ELR (cell line): ENCODE measurements at regions not wholly inside any gene's neighbourhood (a gene's known extent, or its start where the extent isn't known, plus 50 kb on each side); places are given as distances from the start of the nearest gene placed in this dataset.

Experiments used
- DNase-seq: peaks from one replicate; pipeline ENCODE4 v3.0.0-alpha.2; 2015; ENCODE audit warnings: low read depth

GRCh38 chr4:114364857-114365256 lies 233.8 kb upstream of the UGT8 start:
- peak; percentile 73 for DNase-seq

GRCh38 chr4:114365591-114365990 lies 233.0 kb upstream of the UGT8 start:
- DNase-seq: no peak

- DNase-seq: peak; percentile 23
Measured at GRCh38 chr4:114366368-114366767, 232.2 kb upstream of the UGT8 start.

GRCh38 chr4:114368751-114369150 lies 229.9 kb upstream of the UGT8 start:
- no peak for DNase-seq

GRCh38 chr4:114373508-114373907 lies 225.1 kb upstream of the UGT8 start:
- no peak for DNase-seq

- DNase-seq: peak; percentile 56
Measured at GRCh38 chr4:114378305-114378903, 220.2 kb upstream of the UGT8 start.

- peak; percentile 22 for DNase-seq
Measured at GRCh38 chr4:114383067-114383466, 215.5 kb upstream of the UGT8 start.

GRCh38 chr4:114383721-114384120 lies 214.9 kb upstream of the UGT8 start:
- DNase-seq: peak; percentile 81

- DNase-seq: peak; percentile 72
Measured at GRCh38 chr4:114384629-114385028, 214.0 kb upstream of the UGT8 start.

GRCh38 chr4:114385195-114385985 lies 213.2 kb upstream of the UGT8 start:
- DNase-seq: no peak

GRCh38 chr4:114386637-114387233 lies 211.9 kb upstream of the UGT8 start:
- peak; percentile 45 for DNase-seq

GRCh38 chr4:114389070-114389685 lies 209.4 kb upstream of the UGT8 start:
- DNase-seq: no peak

GRCh38 chr4:114393295-114394038 lies 205.1 kb upstream of the UGT8 start:
- no peak for DNase-seq

GRCh38 chr4:114396808-114397207 lies 201.8 kb upstream of the UGT8 start:
- no peak for DNase-seq

GRCh38 chr4:114398410-114398809 lies 200.2 kb upstream of the UGT8 start:
- DNase-seq: no peak

GRCh38 chr4:114399105-114399504 lies 199.5 kb upstream of the UGT8 start:
- DNase-seq: no peak

GRCh38 chr4:114400531-114400930 lies 198.1 kb upstream of the UGT8 start:
- peak; percentile 42 for DNase-seq

- DNase-seq: no peak
Measured at GRCh38 chr4:114401483-114401882, 197.1 kb upstream of the UGT8 start.

- DNase-seq: peak; percentile 2
Measured at GRCh38 chr4:114417214-114417613, 181.4 kb upstream of the UGT8 start.

GRCh38 chr4:114420069-114420468 lies 178.5 kb upstream of the UGT8 start:
- no peak for DNase-seq

GRCh38 chr4:114423582-114423981 lies 175.0 kb upstream of the UGT8 start:
- DNase-seq: no peak

- no peak for DNase-seq
Measured at GRCh38 chr4:114435116-114435515, 163.5 kb upstream of the UGT8 start.
